ENCODE measurements at regions not wholly inside any gene's neighbourhood (a gene's known extent, or its start where the extent isn't known, plus 50 kb on each side); places are given as distances from the start of the nearest gene placed in this dataset.

DNA sequence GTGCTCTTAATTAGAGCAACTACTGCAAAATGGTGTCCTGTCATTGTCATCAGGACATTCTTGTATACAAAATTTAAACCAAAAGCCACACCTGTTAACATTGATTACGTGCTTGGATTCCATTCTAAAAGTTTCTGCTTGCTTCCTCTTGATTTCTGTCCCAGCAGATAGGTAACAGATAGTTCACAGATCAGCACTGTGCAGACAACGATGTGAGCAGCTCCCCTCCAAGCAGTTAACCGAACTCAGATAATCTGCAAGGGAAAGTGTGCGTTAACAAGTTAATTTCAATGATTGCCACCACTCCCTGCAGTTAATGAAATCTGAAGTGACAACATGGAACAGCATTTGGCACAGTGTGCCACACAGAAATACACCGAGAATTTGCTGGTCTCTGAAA, 54.4 kb upstream of the RELL1 start:
- DNase-seq (ENCODE audit: low read depth, low spot score) = no peak

DNA sequence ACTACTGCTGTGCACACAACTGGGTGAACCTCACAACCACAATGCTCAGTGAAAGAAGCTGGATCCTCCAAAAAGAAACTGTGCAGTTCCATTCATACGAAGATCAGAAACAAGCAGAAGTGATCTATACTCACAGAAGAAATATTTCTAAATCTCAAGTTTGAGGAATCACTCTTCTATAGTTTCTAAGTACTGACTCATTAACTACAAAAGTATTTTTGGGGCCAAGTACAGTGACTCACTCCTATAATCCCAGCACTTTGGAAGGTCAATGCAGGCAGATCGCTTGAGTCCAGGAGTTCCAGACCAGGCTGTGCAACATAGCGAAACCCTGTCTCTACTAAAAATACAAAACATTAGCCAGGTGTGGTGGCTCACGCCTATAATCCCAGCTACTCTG, 51.3 kb upstream of the RELL1 start:
- peak; percentile 42 for DNase-seq (ENCODE audit: low read depth, low spot score)

All from astrocyte of the hippocampus (primary cell).